Nephron (organoid): ENCODE measurements at regions not wholly inside any gene's neighbourhood (a gene's known extent, or its start where the extent isn't known, plus 50 kb on each side); places are given as distances from the start of the nearest gene placed in this dataset.
A peak's percentile ranks its signal among the peaks of the same experiment; 100 is the strongest.
"Not testable (repeated sequence)": the region's sequence is repeated elsewhere in the genome, so short reads cannot be mapped to it uniquely, and the experiment has no call there.

Experiments
- H3K27ac Mint-ChIP-seq, 3 experiments: 2 replicates each; pipeline ENCODE4 v1.8.0; 2020; ENCODE audit warnings: mixed read lengths in 3 of 3, mild to moderate bottlenecking in 2 of 3, moderate library complexity in 1 of 3
- H3K27me3 Mint-ChIP-seq: 2 replicates; pipeline ENCODE4 v1.8.0; 2021; ENCODE audit warnings: low read depth, mild to moderate bottlenecking, moderate library complexity, mixed read lengths
- H3K36me3 Mint-ChIP-seq: 2 replicates; pipeline ENCODE4 v1.8.0; 2020; ENCODE audit warnings: low read depth, mixed read lengths
- H3K4me1 Mint-ChIP-seq: 2 replicates; pipeline ENCODE4 v1.8.0; 2020; ENCODE audit warnings: mixed read lengths
- H3K4me3 Mint-ChIP-seq, 3 experiments: 2 replicates each; pipeline ENCODE4 v1.8.0; 2020; ENCODE audit warnings: mild to moderate bottlenecking in 3 of 3, mixed read lengths in 3 of 3, moderate library complexity in 2 of 3
- H3K9me3 Mint-ChIP-seq: 2 replicates; pipeline ENCODE4 v1.8.0; 2020; ENCODE audit warnings: mixed read lengths
- CTCF ChIP-seq, 3 experiments: fragments of 200-600 bp; sonication (generic); IDR thresholded peaks; one replicate each; pipeline ENCODE4 v1.5.0; 2021; ENCODE audit warnings: antibody characterized with exemption in 3 of 3; ENCODE audit not compliant: unreplicated experiment in 3 of 3

- peaks cover 6% of the 10 kb centered on the region for H3K36me3 Mint-ChIP-seq
- no peak for TF ChIP-seq CTCF (IDR thresholded peaks at IDR 0.05; ENCODE audit: unreplicated experiment in 3 of 3)
Observed at GRCh38 chr1:58964880-58965279, 181.0 kb upstream of the JUN start.

GRCh38 chr1:58966103-58966916 lies 182.5 kb upstream of the JUN start:
- peak overlapping the region; percentile 0 to 16 (median 1) for H3K27ac Mint-ChIP-seq
- no peak for TF ChIP-seq CTCF (IDR thresholded peaks at IDR 0.05; ENCODE audit: unreplicated experiment in 3 of 3)
- no peaks in the 10 kb centered on the region for H3K36me3 Mint-ChIP-seq
- peaks cover 7% of the 10 kb centered on the region for H3K9me3 Mint-ChIP-seq
- H3K4me1 Mint-ChIP-seq = peaks cover 32% of the 10 kb centered on the region
- no peaks in the 10 kb centered on the region for H3K27me3 Mint-ChIP-seq
- H3K4me3 Mint-ChIP-seq = no peak overlapping the region

More at GRCh38 chr1:58964880-58965279, 181.0 kb upstream of the JUN start:
- H3K27ac Mint-ChIP-seq = no peak overlapping the region
- H3K4me3 Mint-ChIP-seq = no peak overlapping the region
- peaks cover 16% of the 10 kb centered on the region for H3K9me3 Mint-ChIP-seq
- H3K27me3 Mint-ChIP-seq = no peaks in the 10 kb centered on the region
- peaks cover 32% of the 10 kb centered on the region for H3K4me1 Mint-ChIP-seq

DNA sequence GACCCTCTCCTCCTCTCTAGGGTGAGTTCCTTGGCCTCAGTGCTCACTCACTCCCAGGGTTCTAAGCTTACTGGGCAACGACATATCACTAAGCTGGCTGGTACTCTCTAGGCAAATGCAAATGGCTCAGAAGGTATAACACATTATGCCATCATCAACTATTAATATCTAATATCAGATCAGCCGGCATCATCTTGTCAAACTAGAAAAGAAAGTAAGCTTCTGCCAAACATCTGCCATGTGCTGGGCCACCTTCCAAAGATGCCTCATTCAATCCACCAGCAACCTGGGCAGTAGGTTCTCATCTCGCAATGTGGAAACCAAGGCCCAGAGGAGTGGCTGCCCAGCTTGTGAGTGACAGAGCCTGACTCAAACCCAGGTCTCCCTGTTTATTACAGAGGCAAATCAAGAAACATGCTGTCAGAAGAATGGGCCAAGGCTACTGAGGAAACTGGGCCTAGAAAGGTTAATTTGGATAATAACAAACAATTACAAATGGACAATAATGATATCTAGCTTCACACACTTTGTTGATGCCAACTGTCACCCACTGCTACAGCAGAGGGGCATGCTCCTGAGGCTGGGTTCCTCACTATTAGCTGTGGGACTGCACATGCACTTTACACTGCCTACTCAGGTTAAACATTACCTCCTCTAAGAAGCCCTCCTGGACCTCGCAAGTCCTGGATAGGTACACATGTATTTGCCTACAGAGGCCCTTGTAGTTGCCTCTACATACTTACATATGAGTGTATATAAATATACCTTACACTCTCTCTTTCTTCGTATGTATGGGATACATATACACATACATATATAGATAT lies 183.3 kb upstream of the JUN start:
- H3K9me3 Mint-ChIP-seq = peaks cover 2% of the 10 kb centered on the region
- no peaks in the 10 kb centered on the region for H3K27me3 Mint-ChIP-seq
- H3K4me1 Mint-ChIP-seq = peaks cover 39% of the 10 kb centered on the region
- peak overlapping the region in 2 of 3 experiments; percentile 0 to 98 for H3K27ac Mint-ChIP-seq
- no peaks in the 10 kb centered on the region for H3K36me3 Mint-ChIP-seq
- no peak for TF ChIP-seq CTCF (IDR thresholded peaks at IDR 0.05; ENCODE audit: unreplicated experiment in 3 of 3)
- H3K4me3 Mint-ChIP-seq = no peak overlapping the region

DNA sequence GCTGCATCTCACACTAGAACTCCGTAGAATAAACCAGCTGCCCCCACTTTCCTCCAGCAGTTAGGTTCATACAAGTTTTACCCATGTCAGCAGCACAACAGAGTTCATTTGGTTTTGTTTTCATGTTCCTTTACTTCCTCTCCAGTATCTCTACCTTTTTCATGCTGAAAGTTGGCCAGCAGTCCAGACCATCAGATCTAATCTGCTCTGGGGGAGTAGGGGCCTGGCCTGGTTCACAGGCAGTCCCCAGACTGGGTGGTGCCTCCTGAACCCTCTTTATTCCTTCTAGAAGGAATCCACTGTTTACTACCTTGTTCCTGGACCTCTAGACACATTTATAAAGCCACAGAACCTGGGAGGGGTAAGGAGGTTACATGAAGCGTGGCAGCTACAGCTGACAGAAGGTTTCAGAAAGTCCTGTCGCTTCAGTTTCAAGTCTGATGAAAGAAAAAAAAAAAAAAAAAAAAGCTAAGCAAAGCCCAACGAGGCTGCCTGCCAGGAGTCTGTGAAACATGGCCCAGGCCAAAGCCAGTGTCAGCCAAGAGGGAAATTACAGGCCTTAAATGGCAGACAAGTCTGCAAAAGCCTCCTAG lies 184.6 kb upstream of the JUN start:
- peaks cover under 1% of the 10 kb centered on the region for H3K9me3 Mint-ChIP-seq
- H3K4me3 Mint-ChIP-seq = no peak overlapping the region
- H3K27me3 Mint-ChIP-seq = no peaks in the 10 kb centered on the region
- H3K4me1 Mint-ChIP-seq = peaks cover 40% of the 10 kb centered on the region
- H3K27ac Mint-ChIP-seq = peak overlapping the region; percentile 88 to 98 (median 94)
- no peak for TF ChIP-seq CTCF (IDR thresholded peaks at IDR 0.05; ENCODE audit: unreplicated experiment in 3 of 3)
- no peaks in the 10 kb centered on the region for H3K36me3 Mint-ChIP-seq

DNA sequence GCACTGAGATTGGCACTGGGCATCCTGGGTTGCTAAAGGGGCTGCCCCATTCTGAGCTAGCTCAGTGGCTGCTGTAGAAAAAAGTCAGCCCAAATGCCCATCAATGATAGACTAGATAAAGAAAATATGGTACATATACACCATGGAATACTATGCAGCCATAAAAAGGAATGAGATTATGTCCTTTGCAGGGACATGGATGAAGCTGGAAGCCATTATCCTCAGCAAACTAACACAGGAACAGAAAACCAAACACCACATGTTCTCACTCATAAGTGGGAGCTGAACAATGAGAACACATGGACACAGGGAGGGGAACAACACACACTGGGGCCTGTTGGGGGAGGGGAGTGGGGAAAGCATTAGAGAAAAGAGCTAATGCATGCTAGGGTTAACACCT lies 185.3 kb upstream of the JUN start:
- H3K4me3 Mint-ChIP-seq, H3K36me3 Mint-ChIP-seq, H3K27me3 Mint-ChIP-seq, H3K9me3 Mint-ChIP-seq: not testable (repeated sequence)
- peak overlapping the region; percentile 88 to 98 (median 94) for H3K27ac Mint-ChIP-seq
- peaks cover 40% of the 10 kb centered on the region for H3K4me1 Mint-ChIP-seq

DNA sequence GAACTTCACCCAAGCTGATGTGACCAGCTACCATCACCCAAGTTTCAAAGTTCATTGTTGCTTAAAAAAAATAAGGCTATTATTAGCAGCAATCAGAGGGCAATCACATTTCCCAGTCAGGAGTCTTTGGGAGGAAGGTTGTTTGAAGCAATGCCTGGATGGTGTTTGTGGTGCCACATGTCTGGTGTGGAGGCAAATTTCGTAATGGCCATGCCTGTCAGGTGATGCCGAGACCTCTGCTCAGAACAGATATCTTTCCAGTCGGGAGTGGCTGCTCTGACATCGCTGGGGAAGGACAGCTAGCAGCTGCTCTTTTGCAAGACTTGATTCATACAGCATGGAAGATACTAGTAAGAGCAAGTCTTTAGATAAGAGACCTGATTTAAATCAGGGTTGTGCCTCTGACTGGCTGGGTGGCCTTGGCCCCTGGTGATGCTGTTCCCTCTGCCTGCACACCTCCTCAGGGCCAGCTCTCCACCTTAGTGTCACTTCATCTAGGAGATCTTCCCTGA lies 187.8 kb upstream of the JUN start:
- Mint-ChIP-seq H3K27ac (peak overlapping the region in 2 of 3 experiments; percentile 44 to 75), H3K4me1 (peaks cover 38% of the 10 kb centered on the region), H3K4me3 (no peak overlapping the region), H3K36me3 (no peaks in the 10 kb centered on the region), H3K9me3 (no peaks in the 10 kb centered on the region), H3K27me3 (no peaks in the 10 kb centered on the region)
- TF ChIP-seq CTCF (IDR thresholded peaks at IDR 0.05; ENCODE audit: unreplicated experiment in 3 of 3) = no peak
